Cardiac septum (tissue), 1 donor: ENCODE measurements at regions not wholly inside any gene's neighbourhood (a gene's known extent, or its start where the extent isn't known, plus 50 kb on each side); places are given as distances from the start of the nearest gene placed in this dataset.

ENCODE experiments used
- DNase-seq: peaks from one replicate; pipeline ENCODE4 v3.0.0-alpha.2; 2020; ENCODE audit warnings: low spot score
- intact Hi-C: fragments of 100-400 bp; cut with DNase I; formaldehyde crosslinking; loops from one replicate; pipeline ENCODE4 v1.14.0; 2022
- donor health status: DM: no; HTN: no; CAD: no.

DNA sequence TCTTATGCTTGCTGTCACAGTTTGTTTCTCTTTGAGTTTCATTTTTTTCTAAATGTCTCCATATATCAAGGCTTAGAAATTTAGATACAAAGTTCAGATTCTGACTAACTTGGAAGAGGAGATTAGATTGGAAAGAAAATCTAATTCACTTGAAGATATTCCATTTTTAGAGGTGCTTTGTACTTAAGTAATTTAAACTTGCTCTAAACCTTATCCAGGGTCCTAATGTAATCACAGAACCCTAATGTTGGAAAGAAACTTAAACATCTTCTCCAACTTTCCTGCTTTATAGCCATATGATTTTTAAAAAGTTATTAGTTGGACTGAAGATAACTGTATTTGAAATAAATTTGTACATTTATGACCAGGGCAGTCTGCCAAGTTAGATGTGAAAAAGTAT is 81.1 kb upstream of the ARHGEF3 start:
- no peak for DNase-seq
- intact Hi-C loops, result no loop called here

DNA sequence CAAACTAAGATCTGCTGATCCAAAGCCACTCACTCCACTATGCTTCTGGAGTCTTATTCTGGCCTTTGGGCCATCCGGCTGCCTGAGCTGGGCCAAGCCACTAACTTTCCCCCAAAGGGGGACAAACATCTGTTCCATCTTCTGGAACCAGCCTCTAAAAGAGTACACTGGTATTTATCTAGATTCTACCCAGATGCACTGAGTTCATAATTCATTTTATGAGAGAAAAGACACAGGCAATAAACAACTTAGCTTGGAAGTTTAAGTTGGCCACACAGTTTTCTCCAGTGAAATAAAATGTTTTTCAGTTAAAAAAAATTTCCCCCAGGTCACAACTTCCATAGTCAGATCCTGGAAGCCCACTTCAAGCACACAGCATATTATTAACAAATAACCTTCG is 80.1 kb upstream of the ARHGEF3 start:
- intact Hi-C loops, result no loop called here
- no peak for DNase-seq

DNA sequence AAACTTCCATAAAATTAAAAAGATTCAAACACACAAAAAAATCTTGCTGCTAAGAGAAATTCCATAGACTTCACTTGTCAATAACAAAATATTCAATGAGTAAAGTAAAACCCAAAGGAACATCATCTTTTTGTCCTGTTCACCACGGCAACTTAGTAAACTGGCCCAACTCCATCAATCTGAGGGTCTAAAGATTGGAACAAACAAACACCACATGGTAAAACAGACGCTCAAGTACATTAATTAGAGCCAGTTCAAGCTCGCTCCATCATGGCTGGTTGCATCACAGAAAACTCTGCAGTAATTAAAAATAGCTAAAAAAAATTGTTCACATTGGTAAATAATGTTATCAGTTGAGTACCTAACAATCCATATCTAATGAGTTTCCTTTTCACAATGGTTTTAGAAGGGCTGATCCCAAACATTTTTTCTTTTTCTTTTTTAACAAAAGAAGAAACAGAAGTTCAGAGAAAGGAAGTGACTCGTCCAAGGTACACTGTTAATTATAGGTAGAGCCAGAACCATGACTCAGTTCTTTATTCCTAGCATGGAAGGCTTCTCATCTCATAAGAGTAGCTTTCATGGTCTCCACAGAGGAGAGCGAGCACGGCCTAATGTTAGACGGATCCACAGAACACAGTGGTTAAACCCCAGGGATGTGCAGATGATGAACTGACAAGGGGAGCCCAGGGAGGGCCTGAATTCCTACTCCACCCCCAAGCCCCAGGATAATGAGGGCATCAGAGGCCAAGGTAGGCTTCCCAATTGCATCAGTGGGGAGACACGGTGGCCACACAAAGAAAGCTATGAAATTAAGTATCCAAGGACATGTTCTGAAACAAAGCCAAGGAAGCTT is 79.2 kb upstream of the ARHGEF3 start:
- DNase-seq, result no peak
- intact Hi-C loops, result no loop called here

DNA sequence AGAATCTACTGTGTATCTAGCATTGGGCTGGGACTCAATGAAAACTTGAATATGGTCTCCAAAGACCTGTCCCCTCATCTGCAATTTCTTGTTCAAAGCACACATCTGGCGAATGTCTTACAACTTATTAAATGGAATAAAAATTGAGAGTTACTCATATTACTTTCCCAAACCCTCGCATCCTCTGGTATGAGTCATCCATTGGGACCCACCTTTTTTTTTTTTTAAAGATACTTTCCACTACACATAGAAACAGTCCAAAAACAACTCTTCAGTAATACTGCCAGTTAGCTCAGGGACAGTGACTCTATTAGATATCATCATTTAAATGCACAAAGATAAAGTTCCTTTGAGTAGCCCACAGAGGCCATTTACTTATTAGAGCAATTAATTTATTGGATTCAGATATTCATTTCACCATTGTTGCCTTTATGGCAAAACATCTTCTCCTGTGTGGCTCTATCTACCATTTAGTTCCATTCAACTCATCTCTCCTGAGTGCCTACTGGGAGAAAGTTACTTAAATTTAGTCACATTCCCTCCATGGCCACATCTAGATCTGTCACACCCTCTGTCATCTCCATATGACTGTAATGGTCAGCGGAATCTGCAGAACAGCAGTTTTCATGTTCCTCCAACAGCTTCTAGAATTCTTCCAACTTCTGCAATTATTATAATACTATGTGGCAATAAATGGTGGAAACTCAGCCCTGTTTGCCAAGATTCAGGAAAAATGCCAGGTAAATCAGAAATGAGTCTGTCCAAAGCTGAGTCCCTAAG is 77.9 kb upstream of the ARHGEF3 start:
- DNase-seq, result no peak
- intact Hi-C loops, result loop anchor here (2.0 kb wide), 1 partner anchor 43 kb away; no protein-coding TSS in a partner anchor

DNA sequence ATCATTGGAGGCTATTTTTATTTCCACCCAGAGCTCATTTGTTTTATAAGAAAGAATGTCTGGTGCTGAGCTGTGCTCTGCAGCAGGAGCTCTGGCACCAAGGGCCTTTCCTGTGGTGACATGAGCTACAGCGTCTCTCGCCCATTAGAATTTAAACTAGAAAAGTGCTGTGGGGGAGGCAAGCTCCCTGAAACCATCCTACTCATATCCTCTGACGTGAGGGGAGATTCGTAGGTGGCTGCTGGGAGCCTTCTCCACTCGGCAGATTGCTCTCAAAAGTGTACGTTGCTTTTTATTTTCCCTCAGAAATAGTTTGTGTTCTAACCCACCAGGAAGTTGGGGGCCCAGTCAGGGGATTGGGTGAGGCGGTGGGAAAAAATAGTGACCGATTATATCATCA is 76.3 kb upstream of the ARHGEF3 start:
- DNase-seq, result no peak
- intact Hi-C loops, result loop anchor here (2.0 kb wide), 1 partner anchor 45 kb away; no protein-coding TSS in a partner anchor

DNA sequence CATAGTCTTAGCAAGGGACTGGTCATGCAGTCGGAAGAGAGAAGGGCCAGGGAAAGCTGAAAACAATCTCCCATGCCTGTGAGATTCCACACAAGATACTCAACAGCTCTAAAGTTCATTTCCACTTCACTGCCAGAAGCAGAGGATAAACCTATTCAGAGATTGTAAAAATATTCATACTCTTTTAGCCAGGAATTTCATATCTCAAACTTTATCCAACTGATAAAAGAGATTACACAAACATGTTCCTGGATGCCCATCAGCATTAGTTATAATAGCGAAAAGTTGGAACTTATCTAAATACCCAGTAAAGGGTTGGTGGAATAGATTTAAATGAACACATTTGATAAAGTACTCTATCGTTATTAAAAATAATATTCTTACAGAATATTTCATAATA is 75.2 kb upstream of the ARHGEF3 start:
- DNase-seq, result no peak
- intact Hi-C loops, result no loop called here

DNA sequence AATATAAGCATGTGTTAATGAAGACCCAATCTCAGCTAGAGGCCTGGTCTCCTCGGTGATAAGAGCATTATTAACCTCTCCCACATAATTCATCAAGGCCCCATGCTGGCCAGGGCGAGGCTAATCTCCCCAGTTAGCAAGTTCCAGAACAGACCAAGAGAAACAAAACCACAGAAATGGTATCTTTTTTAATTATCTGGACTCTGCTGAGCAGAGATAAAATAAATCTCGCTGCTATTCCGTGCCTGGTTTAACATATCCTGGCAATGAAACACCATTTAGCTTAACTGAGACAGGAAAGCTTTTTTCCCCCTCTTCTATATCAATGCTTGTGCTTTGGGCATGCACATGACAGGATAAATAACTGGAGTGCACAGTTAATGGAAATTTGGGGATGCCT is 72.5 kb upstream of the ARHGEF3 start:
- intact Hi-C loops, result no loop called here
- no peak for DNase-seq

DNA sequence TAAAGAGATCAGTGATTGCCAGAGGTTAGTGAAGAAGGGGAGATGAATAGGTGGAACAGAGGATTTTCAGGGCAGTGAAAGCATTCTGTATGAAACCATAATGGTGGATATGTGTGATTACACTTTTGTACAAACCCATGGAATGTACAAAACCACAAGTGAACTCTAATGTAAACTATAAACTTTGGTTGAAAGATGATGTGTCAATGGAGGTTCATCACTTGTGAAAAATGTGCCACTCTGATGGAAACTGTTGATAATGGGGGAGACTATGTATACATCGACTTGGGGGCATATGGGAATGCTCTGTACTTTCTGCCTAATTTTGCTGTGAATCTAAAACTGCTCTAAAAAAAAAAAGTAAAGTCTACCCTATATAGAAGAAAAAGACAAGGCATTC is 68.7 kb upstream of the ARHGEF3 start:
- no peak for DNase-seq
- intact Hi-C loops, result no loop called here

DNA sequence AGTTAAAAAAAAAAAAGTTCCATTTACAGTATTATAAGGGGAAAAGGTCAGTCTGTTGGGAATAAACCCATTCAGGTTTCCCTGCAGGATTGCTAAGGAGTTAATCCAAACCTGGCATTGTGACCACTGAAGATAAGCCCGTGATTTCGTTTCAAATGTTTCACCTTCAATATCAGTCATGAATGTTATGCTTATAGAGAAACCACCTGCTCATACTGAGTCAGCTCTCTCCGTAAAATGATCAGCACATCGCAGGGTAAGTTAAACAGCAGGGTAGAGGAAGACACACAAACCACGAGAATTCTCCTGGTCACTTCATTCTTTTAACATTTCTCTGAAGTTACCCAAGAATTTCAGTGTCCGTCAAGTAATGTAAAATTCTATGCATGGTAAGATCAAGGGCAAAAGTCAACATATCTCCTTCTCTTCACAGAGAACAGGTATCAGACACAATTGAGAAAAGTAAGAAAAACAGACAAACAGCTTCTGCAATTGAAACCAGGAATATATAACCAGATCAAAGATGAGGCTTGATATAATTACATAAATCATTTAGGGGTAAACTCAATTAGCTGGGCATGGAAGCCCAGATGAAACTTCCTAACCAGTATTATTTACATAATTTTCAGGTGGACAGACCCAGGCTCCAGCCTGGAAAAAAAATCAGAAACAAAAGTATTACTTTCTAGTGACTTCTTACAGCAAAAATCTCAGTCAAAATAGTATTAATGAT is 67.6 kb upstream of the ARHGEF3 start:
- no peak for DNase-seq
- intact Hi-C loops, result no loop called here

DNA sequence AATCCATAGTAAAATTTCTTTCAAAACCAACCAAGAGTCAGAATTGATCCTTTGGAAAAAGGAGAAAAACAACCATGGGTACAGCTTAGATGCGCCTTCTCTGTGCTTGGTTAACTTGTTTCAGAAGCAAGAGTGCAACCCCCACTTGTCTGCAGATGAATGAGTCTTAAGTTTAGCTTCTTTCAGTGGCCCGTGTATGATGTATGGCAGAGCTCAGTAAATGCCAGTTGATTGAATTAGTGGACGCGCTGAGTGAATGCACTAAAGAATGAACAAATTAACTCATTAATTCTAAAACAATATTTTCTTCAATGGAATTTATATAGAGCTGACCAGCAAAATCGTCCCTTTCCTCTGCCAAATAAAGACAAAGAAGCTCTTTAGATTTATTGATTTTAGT is 67.0 kb upstream of the ARHGEF3 start:
- DNase-seq, result no peak
- intact Hi-C loops, result no loop called here

DNA sequence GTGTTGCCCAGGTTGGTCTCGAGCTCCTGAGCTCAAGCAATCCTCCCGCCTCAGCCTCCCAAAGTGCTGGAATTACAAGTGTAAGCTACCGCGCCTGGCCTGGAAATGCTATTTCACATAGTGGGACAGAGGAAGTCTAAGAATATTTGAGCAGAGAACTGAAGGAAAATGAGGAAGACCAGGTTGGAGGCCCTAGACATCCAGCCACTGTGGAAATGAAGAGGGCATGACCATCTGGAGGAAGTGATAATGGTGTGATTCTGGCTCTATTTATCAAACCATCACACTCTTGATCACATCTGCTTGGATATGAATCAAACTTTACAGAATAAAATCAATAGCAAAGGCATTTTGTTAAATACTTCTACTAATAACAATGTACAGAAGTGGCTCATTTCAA is 65.9 kb upstream of the ARHGEF3 start:
- intact Hi-C loops, result no loop called here
- DNase-seq, result no peak

DNA sequence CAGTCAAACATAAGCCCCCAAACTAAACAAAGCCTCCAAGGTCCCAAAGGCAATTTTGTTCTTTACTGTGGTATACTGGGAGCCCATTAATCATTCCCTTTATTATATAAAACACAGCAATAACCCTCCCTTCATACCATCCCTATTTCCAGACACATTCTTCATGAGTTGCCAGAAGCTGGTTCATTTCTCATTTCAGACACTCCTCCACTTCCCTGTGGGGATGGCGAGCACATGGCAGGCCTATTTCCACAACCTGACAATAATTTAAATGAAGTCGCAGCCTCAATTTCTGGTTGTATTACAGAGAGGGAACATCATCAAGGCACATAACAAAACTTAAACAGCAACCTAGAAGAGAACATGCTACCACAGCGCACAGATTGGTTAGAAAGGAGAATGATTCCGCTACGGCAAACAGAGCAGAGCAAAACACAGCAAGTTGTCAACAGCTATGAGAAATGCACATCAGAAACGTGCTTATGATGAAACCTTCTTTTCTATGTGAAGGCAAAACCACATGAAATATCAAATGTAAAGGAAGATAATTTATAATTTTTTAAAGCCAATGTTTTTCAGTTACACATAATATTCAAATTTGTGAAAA is 63.3 kb upstream of the ARHGEF3 start:
- no peak for DNase-seq
- intact Hi-C loops, result no loop called here

DNA sequence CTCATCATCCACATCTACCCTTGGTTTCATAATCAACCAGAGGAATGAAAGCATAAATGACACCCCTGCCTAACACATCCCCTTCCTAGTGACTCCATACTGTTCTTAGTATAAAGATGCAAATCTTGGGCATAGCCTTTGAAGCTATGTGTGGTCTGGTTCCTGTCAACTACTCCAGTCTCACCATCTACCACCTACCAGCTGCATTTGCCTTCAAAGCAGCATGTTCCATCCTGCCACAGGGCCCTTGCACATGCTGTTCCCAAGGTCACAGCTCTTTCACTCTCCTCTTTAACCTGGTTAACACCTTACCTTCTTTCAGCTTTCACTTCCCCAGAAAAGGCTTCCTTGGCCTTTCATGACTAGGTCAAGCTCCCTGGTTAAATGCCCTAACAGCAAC is 62.3 kb upstream of the ARHGEF3 start:
- intact Hi-C loops, result no loop called here

DNA sequence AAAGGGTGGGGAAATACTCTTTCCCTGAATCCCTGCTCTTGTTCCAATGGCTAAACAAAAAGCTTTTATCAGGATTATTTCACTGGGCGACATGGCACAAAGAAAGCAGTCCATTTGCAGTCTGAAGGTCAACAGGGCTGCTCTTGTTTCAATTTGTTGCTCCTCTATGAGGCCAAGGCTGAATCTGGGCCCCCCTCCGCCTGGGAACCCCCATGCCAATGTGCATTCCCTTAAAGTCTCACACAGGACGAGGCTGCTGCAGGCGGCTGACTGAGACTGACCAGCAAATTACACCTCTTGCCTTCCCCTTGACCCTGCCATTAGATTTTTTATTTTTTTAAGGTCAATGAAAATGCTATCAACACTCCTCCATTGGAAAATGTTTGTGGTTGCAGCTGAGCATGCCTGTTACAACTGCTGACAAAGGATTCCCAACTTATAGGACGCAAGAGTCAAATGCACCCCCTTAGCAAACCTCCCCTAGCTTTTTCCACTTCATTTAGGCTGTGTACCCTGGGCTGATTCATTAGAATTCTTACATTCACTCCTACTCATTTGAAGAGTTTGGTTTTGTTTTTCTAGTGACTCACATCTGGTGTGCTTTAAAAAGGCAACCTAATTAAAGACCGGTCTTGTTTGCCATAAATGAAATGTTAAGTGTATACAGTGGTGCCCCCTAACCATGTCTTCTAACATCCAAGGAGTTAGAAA is 60.8 kb upstream of the ARHGEF3 start:
- DNase-seq, result no peak
- intact Hi-C loops, result no loop called here

More for the DNA sequence above, 62.3 kb upstream of the ARHGEF3 start:
- no peak for DNase-seq

DNA sequence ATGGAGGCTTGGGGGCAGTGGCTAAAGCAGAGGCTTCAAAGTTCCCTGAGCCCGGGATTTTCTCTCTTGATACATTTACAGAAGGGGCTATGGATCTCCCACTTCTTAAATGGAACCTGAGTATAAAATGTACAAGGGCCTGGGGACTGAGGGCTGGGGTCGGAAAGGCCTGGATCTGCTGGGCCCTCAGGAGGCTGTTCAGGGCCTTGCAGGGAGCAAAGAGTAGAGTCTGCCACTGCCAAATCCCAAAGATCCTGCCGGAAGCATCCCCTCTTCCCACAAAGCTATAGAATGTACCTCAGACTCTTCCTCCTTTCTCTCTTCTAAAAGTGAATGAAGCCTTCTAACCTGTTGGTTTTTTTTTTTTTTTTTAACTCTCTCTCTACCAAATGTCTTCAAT is 59.8 kb upstream of the ARHGEF3 start:
- intact Hi-C loops, result no loop called here
- DNase-seq, result no peak

DNA sequence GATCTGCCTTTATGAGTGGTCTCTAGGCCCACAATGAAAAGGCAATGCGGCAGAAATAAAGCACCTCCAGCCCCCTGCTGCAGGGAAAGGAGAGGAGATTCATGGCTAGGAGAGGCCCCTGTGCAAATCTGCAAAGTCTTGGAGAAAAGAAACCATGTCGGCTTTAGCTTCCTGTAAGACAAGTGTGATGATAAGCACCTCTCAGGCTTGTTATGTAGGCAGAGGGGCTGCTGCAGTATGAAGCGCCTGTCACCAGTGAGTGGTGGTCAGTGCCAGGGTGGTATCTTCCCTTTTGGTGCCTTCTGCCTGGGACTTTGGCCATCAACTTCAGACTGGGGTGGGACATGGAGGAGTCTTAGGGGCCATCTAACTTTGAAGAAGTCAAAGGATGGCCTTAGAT is 59.2 kb upstream of the ARHGEF3 start:
- intact Hi-C loops, result no loop called here
- DNase-seq, result no peak

DNA sequence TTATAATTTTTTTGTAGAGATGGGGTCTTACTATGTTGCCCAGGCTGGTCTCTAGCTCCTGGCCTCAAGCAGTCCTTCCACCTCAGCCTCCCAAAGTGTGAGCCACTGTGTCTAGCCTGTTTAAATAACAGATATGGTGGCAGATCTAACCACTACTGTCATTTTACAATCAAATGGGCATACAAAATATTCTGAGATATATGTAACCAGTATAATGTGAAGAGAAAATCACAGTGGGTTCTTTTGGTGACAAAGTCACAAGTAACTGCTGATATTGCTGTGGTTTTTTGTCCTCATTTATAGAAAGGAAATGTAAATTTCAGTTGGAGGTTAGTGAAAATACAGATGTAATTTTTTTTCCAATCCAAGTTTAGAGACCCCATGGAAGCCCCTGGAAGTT is 58.6 kb upstream of the ARHGEF3 start:
- intact Hi-C loops, result no loop called here
- no peak for DNase-seq

DNA sequence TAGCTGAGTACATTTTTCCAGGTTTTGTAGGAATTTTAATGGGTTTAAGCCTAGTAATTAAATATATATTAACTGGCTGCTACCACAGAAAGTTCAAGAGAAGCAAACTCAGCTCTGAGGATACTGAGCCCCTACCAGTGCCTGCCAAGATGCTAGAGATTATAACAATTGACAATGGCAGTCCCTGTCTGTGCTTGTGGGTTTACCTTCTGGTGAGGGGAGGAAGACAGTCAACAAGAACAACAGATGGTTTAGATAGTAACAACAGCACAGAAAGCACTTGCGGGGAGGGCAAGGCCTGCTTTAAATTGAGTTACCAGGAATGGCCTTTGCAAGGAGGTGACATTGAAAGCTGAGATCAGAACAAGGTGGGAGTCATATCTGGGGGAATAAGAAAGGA is 56.6 kb upstream of the ARHGEF3 start:
- no peak for DNase-seq
- intact Hi-C loops, result loop anchor here (10.0 kb wide), 1 partner anchor 56 kb away; no protein-coding TSS in a partner anchor

DNA sequence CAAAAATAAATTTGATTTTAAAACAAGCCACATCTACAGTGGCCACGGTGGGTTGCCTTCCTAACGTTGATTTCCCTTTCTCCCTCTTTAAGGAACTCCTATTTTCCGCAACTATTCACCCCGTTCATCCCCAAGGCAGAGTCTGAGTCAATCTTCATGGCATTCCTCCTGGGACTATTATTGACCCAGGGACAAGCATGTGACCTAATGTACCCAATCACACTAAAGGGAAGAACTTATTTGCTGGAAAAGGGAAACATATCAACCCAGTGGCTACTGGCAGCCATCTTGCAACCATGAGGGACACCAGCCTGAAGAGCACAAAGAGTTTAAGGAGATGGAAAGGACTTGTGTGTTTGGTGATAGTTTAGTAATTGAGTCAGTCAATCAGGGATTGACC is 55.4 kb upstream of the ARHGEF3 start:
- intact Hi-C loops, result loop anchor here (2.0 to 10.0 kb wide), 2 partner anchors 58 to 132 kb away; no protein-coding TSS in a partner anchor
- DNase-seq, result no peak
